ENCODE measurements at regions not wholly inside any gene's neighbourhood (a gene's known extent, or its start where the extent isn't known, plus 50 kb on each side); places are given as distances from the start of the nearest gene placed in this dataset.

DNA sequence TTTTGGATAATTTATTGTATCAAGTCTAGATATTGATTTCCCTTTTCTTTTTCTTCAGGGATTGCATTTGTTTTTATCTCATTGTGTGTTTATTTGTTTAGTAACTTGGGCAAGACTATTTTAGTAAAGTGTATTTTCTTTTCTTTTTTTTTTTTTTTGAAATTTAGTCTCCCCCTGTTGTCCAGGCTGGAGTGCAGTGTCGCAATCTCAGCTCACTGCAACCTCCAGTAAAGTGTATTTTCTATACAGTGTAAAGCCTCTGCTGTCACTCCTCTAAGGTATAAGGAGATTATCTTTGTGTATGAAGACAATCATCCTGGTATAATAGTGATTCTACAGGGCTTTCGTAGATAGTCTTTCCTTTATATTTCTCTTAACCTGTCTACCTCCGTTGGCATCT is 2546.0 kb downstream of the PCDH9 start:
- TF ChIP-seq, protein P1, sequence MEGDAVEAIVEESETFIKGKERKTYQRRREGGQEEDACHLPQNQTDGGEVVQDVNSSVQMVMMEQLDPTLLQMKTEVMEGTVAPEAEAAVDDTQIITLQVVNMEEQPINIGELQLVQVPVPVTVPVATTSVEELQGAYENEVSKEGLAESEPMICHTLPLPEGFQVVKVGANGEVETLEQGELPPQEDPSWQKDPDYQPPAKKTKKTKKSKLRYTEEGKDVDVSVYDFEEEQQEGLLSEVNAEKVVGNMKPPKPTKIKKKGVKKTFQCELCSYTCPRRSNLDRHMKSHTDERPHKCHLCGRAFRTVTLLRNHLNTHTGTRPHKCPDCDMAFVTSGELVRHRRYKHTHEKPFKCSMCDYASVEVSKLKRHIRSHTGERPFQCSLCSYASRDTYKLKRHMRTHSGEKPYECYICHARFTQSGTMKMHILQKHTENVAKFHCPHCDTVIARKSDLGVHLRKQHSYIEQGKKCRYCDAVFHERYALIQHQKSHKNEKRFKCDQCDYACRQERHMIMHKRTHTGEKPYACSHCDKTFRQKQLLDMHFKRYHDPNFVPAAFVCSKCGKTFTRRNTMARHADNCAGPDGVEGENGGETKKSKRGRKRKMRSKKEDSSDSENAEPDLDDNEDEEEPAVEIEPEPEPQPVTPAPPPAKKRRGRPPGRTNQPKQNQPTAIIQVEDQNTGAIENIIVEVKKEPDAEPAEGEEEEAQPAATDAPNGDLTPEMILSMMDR (conservative IDR thresholded peaks at IDR 0.05) = no peak
- no peak for TF ChIP-seq ZFX (IDR thresholded peaks at IDR 0.05)

Data from C4-2B (cell line).